ENCODE measurements at regions not wholly inside any gene's neighbourhood (a gene's known extent, or its start where the extent isn't known, plus 50 kb on each side); places are given as distances from the start of the nearest gene placed in this dataset.

DNA sequence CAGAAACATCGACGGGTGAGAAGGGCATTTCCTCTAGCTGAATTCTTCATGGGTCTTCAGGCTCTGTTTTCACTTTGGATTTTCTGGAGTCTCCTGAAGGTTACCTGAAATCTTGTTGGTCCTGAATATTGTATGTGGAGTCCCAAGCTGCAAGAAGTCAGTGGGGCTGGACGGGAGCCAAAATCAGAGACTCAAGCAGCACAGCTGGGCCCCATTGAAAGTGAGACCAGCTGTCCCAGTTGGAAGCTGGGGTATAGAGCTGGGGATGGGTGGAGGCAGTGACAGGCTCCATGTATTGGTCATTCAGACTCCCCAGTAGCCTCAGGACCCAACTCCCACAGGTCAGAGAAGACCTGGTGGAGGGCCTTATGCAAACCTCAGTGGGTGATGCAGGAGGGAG, 111.3 kb upstream of the MLN start:
- H3K27ac Mint-ChIP-seq (ENCODE audit: unreplicated experiment): no peak overlapping the region
- H3K27me3 Mint-ChIP-seq (ENCODE audit: unreplicated experiment): peaks cover 10% of the 10 kb centered on the region
- no peaks in the 10 kb centered on the region for H3K36me3 Mint-ChIP-seq (ENCODE audit: low read depth, unreplicated experiment)
- TF ChIP-seq, protein P1, sequence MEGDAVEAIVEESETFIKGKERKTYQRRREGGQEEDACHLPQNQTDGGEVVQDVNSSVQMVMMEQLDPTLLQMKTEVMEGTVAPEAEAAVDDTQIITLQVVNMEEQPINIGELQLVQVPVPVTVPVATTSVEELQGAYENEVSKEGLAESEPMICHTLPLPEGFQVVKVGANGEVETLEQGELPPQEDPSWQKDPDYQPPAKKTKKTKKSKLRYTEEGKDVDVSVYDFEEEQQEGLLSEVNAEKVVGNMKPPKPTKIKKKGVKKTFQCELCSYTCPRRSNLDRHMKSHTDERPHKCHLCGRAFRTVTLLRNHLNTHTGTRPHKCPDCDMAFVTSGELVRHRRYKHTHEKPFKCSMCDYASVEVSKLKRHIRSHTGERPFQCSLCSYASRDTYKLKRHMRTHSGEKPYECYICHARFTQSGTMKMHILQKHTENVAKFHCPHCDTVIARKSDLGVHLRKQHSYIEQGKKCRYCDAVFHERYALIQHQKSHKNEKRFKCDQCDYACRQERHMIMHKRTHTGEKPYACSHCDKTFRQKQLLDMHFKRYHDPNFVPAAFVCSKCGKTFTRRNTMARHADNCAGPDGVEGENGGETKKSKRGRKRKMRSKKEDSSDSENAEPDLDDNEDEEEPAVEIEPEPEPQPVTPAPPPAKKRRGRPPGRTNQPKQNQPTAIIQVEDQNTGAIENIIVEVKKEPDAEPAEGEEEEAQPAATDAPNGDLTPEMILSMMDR (IDR thresholded peaks at IDR 0.05; ENCODE audit: unreplicated experiment): no peak
- no peak for DNase-seq (ENCODE audit: low spot score)
- H3K4me3 Mint-ChIP-seq (ENCODE audit: unreplicated experiment): no peak overlapping the region
- H3K4me1 Mint-ChIP-seq (ENCODE audit: unreplicated experiment): no peaks in the 10 kb centered on the region
- no peaks in the 10 kb centered on the region for H3K9me3 Mint-ChIP-seq (ENCODE audit: unreplicated experiment)

DNA sequence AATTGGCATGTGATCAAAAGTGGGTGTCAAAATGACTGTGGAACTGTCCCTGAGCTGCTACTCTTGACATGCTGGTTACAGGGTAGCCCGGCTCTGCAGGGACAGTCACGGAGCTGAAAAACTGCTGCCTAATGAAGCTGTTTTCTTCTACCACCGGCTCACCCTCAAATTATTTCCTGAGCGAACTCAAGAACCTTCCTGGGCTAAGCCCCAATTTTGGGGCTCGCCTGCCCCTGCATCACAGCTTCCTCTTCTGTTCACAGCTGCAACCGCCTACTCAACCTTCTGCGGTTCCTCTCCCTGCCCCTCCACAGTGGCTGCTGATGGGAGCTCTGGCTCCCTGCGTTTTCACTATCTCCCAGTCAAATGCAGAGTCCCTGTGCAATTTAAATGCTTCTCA, 110.8 kb upstream of the MLN start:
- TF ChIP-seq, protein P1 (IDR thresholded peaks at IDR 0.05; ENCODE audit: unreplicated experiment): no peak
- H3K9me3 Mint-ChIP-seq (ENCODE audit: unreplicated experiment): no peaks in the 10 kb centered on the region
- peaks cover 9% of the 10 kb centered on the region for H3K27me3 Mint-ChIP-seq (ENCODE audit: unreplicated experiment)
- no peaks in the 10 kb centered on the region for H3K36me3 Mint-ChIP-seq (ENCODE audit: low read depth, unreplicated experiment)
- H3K27ac Mint-ChIP-seq (ENCODE audit: unreplicated experiment): no peak overlapping the region
- no peaks in the 10 kb centered on the region for H3K4me1 Mint-ChIP-seq (ENCODE audit: unreplicated experiment)
- DNase-seq (ENCODE audit: low spot score): no peak
- no peak overlapping the region for H3K4me3 Mint-ChIP-seq (ENCODE audit: unreplicated experiment)

DNA sequence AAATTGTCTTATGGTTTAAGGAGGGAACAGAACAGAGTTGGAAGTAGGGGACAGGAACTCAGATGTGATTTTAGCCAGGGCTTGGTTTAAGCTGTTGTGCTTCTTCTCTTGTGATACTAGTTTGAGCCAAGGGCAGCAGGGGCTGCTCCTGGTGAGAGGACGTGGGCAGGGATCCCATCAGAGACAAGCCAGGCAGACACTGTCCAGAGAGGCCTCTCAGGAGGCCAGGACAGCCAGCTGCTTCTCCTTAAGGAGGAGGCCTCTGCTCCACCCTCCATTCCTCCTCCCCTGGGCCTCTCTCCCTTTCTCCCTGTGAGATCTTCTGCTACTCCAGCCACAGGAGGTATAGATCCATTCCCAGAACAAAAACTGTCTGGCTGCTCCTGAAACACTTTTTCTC, 108.4 kb upstream of the MLN start:
- H3K4me1 Mint-ChIP-seq (ENCODE audit: unreplicated experiment): no peaks in the 10 kb centered on the region
- H3K27me3 Mint-ChIP-seq (ENCODE audit: unreplicated experiment): peaks cover 9% of the 10 kb centered on the region
- no peak overlapping the region for H3K27ac Mint-ChIP-seq (ENCODE audit: unreplicated experiment)
- H3K4me3 Mint-ChIP-seq (ENCODE audit: unreplicated experiment): no peak overlapping the region
- TF ChIP-seq, protein P1 (IDR thresholded peaks at IDR 0.05; ENCODE audit: unreplicated experiment): no peak
- H3K9me3 Mint-ChIP-seq (ENCODE audit: unreplicated experiment): no peaks in the 10 kb centered on the region
- DNase-seq (ENCODE audit: low spot score): no peak
- no peaks in the 10 kb centered on the region for H3K36me3 Mint-ChIP-seq (ENCODE audit: low read depth, unreplicated experiment)

DNA sequence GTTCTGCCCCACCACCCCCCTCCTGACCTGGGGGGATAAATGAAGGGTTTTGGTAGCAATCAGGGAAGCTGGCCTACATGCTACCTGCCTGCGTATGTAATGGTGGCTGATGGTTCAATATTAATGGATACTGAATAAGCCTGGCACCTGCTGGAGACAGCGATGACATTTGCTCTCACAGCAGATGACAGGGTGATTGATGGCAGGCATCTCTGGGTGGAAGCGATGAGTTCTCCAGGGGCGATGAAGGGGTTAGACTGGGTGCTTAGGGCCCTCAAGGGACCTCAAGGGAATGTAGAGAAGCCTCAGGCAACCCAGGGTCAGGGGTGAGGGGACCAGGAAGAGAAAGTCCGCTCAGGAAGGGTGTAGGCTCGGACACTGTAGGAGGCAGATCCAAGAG, 107.7 kb upstream of the MLN start:
- peaks cover 9% of the 10 kb centered on the region for H3K27me3 Mint-ChIP-seq (ENCODE audit: unreplicated experiment)
- no peaks in the 10 kb centered on the region for H3K4me1 Mint-ChIP-seq (ENCODE audit: unreplicated experiment)
- H3K36me3 Mint-ChIP-seq (ENCODE audit: low read depth, unreplicated experiment): no peaks in the 10 kb centered on the region
- H3K9me3 Mint-ChIP-seq (ENCODE audit: unreplicated experiment): no peaks in the 10 kb centered on the region
- H3K4me3 Mint-ChIP-seq (ENCODE audit: unreplicated experiment): no peak overlapping the region
- H3K27ac Mint-ChIP-seq (ENCODE audit: unreplicated experiment): no peak overlapping the region
- no peak for DNase-seq (ENCODE audit: low spot score)
- TF ChIP-seq, protein P1 (IDR thresholded peaks at IDR 0.05; ENCODE audit: unreplicated experiment): no peak

DNA sequence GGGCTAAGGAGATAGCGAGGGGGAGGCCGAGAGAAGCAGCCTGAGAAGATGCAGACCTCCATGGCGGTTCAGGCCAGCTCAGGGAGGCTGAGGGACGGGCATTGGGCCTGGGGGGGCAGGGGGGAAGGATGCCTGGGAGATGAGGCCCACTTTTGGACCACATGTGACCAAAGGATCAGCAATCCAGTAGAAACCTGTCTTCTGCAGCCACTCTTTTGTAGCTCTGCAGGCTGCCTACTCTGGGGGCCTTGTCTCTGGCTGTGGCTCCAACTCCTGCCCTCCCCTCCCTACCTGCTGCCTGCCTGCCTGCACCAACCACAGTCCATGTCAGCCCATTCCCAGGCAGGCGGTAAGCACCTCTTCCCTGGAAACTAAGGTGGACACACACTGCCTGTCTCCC, 106.8 kb upstream of the MLN start:
- DNase-seq (ENCODE audit: low spot score): no peak
- Mint-ChIP-seq H3K9me3 (ENCODE audit: unreplicated experiment) (no peaks in the 10 kb centered on the region), H3K27ac (ENCODE audit: unreplicated experiment) (no peak overlapping the region), H3K27me3 (ENCODE audit: unreplicated experiment) (peaks cover 9% of the 10 kb centered on the region), H3K36me3 (ENCODE audit: low read depth, unreplicated experiment) (no peaks in the 10 kb centered on the region), H3K4me3 (ENCODE audit: unreplicated experiment) (no peak overlapping the region), H3K4me1 (ENCODE audit: unreplicated experiment) (no peaks in the 10 kb centered on the region)
- TF ChIP-seq, protein P1 (IDR thresholded peaks at IDR 0.05; ENCODE audit: unreplicated experiment): no peak

All from endothelial cell (in vitro differentiated cells).